Erythroblast (primary cell): ENCODE measurements at regions not wholly inside any gene's neighbourhood (a gene's known extent, or its start where the extent isn't known, plus 50 kb on each side); places are given as distances from the start of the nearest gene placed in this dataset.

Source experiments
- GATA1 ChIP-seq: IDR thresholded peaks from 2 replicates; pipeline ENCODE4 v1.6.1; 2011; ENCODE audit warnings: low read depth, mild to moderate bottlenecking, control low read depth, low read length, moderate library complexity
- POLR2A ChIP-seq: IDR thresholded peaks from 2 replicates; pipeline ENCODE4 v1.6.1; 2011; ENCODE audit warnings: mild to moderate bottlenecking, low read length

- TF ChIP-seq POLR2A: no peak
- TF ChIP-seq GATA1: no peak
These were observed 184.4 kb downstream of the PRL start for GRCh38 chr6:22112461-22112860.
